ENCODE measurements at regions not wholly inside any gene's neighbourhood (a gene's known extent, or its start where the extent isn't known, plus 50 kb on each side); places are given as distances from the start of the nearest gene placed in this dataset.

- Histone ChIP-seq H3K4me3 (ENCODE audit: low read length in 2 of 2) (no peak overlapping the region), H3K36me3 (ENCODE audit: control insufficient read depth in 1 of 2, insufficient read depth in 2 of 2, low read length in 1 of 2) (no peaks in the 10 kb centered on the region), H3K9me3 (ENCODE audit: control insufficient read depth, low read length) (no peaks in the 10 kb centered on the region), H3K27me3 (ENCODE audit: control insufficient read depth in 1 of 2, insufficient read depth in 2 of 2, low read length in 1 of 2) (no peaks in the 10 kb centered on the region), H3K27ac (ENCODE audit: low read depth in 1 of 2, low read length in 2 of 2) (no peak overlapping the region), H3K4me1 (ENCODE audit: control insufficient read depth in 1 of 2, insufficient read depth in 2 of 2, low read length in 2 of 2) (no peaks in the 10 kb centered on the region)
- ATAC-seq (ENCODE audit: low FRiP score), result no peak
- no peak for DNase-seq
- intact Hi-C loops (cut with DNase I), result no loop called here
Measured at GRCh38 chr6:9523462-9523861, 891.4 kb downstream of the TFAP2A start.

- intact Hi-C loops (cut with DNase I), result no loop called here
- no peak for DNase-seq
- no peak for ATAC-seq (ENCODE audit: low FRiP score)
- no peaks in the 10 kb centered on the region for H3K27me3 ChIP-seq (ENCODE audit: control insufficient read depth in 1 of 2, insufficient read depth in 2 of 2, low read length in 1 of 2)
- no peaks in the 10 kb centered on the region for H3K9me3 ChIP-seq (ENCODE audit: control insufficient read depth, low read length)
- H3K36me3 ChIP-seq (ENCODE audit: control insufficient read depth in 1 of 2, insufficient read depth in 2 of 2, low read length in 1 of 2), result no peaks in the 10 kb centered on the region
- H3K4me1 ChIP-seq (ENCODE audit: control insufficient read depth in 1 of 2, insufficient read depth in 2 of 2, low read length in 2 of 2), result no peaks in the 10 kb centered on the region
- H3K27ac ChIP-seq (ENCODE audit: low read depth in 1 of 2, low read length in 2 of 2), result no peak overlapping the region
- WGBS, 2 donors, result 58 to 64% methylated on average over 3 of the region's 3 CpGs
- H3K4me3 ChIP-seq (ENCODE audit: low read length in 2 of 2), result no peak overlapping the region
Measured at GRCh38 chr6:9522101-9522500, 892.8 kb downstream of the TFAP2A start.

- 70 to 76% methylated on average over 3 of the region's 3 CpGs for WGBS, 2 donors
- no peaks in the 10 kb centered on the region for H3K36me3 ChIP-seq (ENCODE audit: control insufficient read depth in 1 of 2, insufficient read depth in 2 of 2, low read length in 1 of 2)
Measured at GRCh38 chr6:9521152-9521530, 893.7 kb downstream of the TFAP2A start.

GRCh38 chr6:9520417-9521151, 894.3 kb downstream of the TFAP2A start:
- DNase-seq, result no peak
- 52 to 57% methylated on average over 8 of the region's 8 CpGs for WGBS, 2 donors
- Histone ChIP-seq H3K36me3 (ENCODE audit: control insufficient read depth in 1 of 2, insufficient read depth in 2 of 2, low read length in 1 of 2) (no peaks in the 10 kb centered on the region), H3K4me3 (ENCODE audit: low read length in 2 of 2) (no peak overlapping the region), H3K27ac (ENCODE audit: low read depth in 1 of 2, low read length in 2 of 2) (no peak overlapping the region), H3K27me3 (ENCODE audit: control insufficient read depth in 1 of 2, insufficient read depth in 2 of 2, low read length in 1 of 2) (no peaks in the 10 kb centered on the region), H3K4me1 (ENCODE audit: control insufficient read depth in 1 of 2, insufficient read depth in 2 of 2, low read length in 2 of 2) (no peaks in the 10 kb centered on the region), H3K9me3 (ENCODE audit: control insufficient read depth, low read length) (no peaks in the 10 kb centered on the region)
- ATAC-seq (ENCODE audit: low FRiP score), result no peak
- intact Hi-C loops (cut with DNase I), result no loop called here

More at GRCh38 chr6:9521152-9521530, 893.7 kb downstream of the TFAP2A start:
- ATAC-seq (ENCODE audit: low FRiP score) (no peak), DNase-seq (no peak)
- Histone ChIP-seq H3K27ac (ENCODE audit: low read depth in 1 of 2, low read length in 2 of 2) (no peak overlapping the region), H3K27me3 (ENCODE audit: control insufficient read depth in 1 of 2, insufficient read depth in 2 of 2, low read length in 1 of 2) (no peaks in the 10 kb centered on the region), H3K4me1 (ENCODE audit: control insufficient read depth in 1 of 2, insufficient read depth in 2 of 2, low read length in 2 of 2) (no peaks in the 10 kb centered on the region), H3K4me3 (ENCODE audit: low read length in 2 of 2) (no peak overlapping the region), H3K9me3 (ENCODE audit: control insufficient read depth, low read length) (no peaks in the 10 kb centered on the region)
- intact Hi-C loops (cut with DNase I), result no loop called here

- 56 to 70% methylated on average over 1 of the region's 1 CpG for WGBS, 2 donors
- no peak for ATAC-seq (ENCODE audit: low FRiP score)
- DNase-seq, result no peak
Measured at GRCh38 chr6:9518431-9518830, 896.4 kb downstream of the TFAP2A start.

GRCh38 chr6:9517806-9518205, 897.1 kb downstream of the TFAP2A start:
- H3K9me3 ChIP-seq (ENCODE audit: control insufficient read depth, low read length), result no peaks in the 10 kb centered on the region

More at GRCh38 chr6:9518431-9518830, 896.4 kb downstream of the TFAP2A start:
- H3K4me1 ChIP-seq (ENCODE audit: control insufficient read depth in 1 of 2, insufficient read depth in 2 of 2, low read length in 2 of 2), result no peaks in the 10 kb centered on the region
- H3K27ac ChIP-seq (ENCODE audit: low read depth in 1 of 2, low read length in 2 of 2), result no peak overlapping the region
- no peaks in the 10 kb centered on the region for H3K27me3 ChIP-seq (ENCODE audit: control insufficient read depth in 1 of 2, insufficient read depth in 2 of 2, low read length in 1 of 2)
- H3K9me3 ChIP-seq (ENCODE audit: control insufficient read depth, low read length), result no peaks in the 10 kb centered on the region
- intact Hi-C loops (cut with DNase I), result no loop called here
- H3K4me3 ChIP-seq (ENCODE audit: low read length in 2 of 2), result no peak overlapping the region
- no peaks in the 10 kb centered on the region for H3K36me3 ChIP-seq (ENCODE audit: control insufficient read depth in 1 of 2, insufficient read depth in 2 of 2, low read length in 1 of 2)

GRCh38 chr6:9515633-9516606, 899.0 kb downstream of the TFAP2A start:
- no peaks in the 10 kb centered on the region for H3K27me3 ChIP-seq (ENCODE audit: control insufficient read depth in 1 of 2, insufficient read depth in 2 of 2, low read length in 1 of 2)
- ATAC-seq (ENCODE audit: low FRiP score), result no peak
- no peaks in the 10 kb centered on the region for H3K9me3 ChIP-seq (ENCODE audit: control insufficient read depth, low read length)
- no peak overlapping the region for H3K27ac ChIP-seq (ENCODE audit: low read depth in 1 of 2, low read length in 2 of 2)
- no peaks in the 10 kb centered on the region for H3K36me3 ChIP-seq (ENCODE audit: control insufficient read depth in 1 of 2, insufficient read depth in 2 of 2, low read length in 1 of 2)
- no peak overlapping the region for H3K4me3 ChIP-seq (ENCODE audit: low read length in 2 of 2)
- 58 to 61% methylated on average over 13 of the region's 13 CpGs for WGBS, 2 donors
- intact Hi-C loops (cut with DNase I), result no loop called here
- no peaks in the 10 kb centered on the region for H3K4me1 ChIP-seq (ENCODE audit: control insufficient read depth in 1 of 2, insufficient read depth in 2 of 2, low read length in 2 of 2)
- DNase-seq, result no peak

More at GRCh38 chr6:9517806-9518205, 897.1 kb downstream of the TFAP2A start:
- DNase-seq (no peak), ATAC-seq (ENCODE audit: low FRiP score) (no peak)
- H3K36me3 ChIP-seq (ENCODE audit: control insufficient read depth in 1 of 2, insufficient read depth in 2 of 2, low read length in 1 of 2), result no peaks in the 10 kb centered on the region
- WGBS, 2 donors, result 81 to 83% methylated on average over 3 of the region's 3 CpGs
- H3K4me1 ChIP-seq (ENCODE audit: control insufficient read depth in 1 of 2, insufficient read depth in 2 of 2, low read length in 2 of 2), result no peaks in the 10 kb centered on the region
- H3K27ac ChIP-seq (ENCODE audit: low read depth in 1 of 2, low read length in 2 of 2), result no peak overlapping the region
- no peaks in the 10 kb centered on the region for H3K27me3 ChIP-seq (ENCODE audit: control insufficient read depth in 1 of 2, insufficient read depth in 2 of 2, low read length in 1 of 2)
- H3K4me3 ChIP-seq (ENCODE audit: low read length in 2 of 2), result no peak overlapping the region
- intact Hi-C loops (cut with DNase I), result no loop called here

- DNase-seq (no peak), ATAC-seq (ENCODE audit: low FRiP score) (no peak)
- H3K27ac ChIP-seq (ENCODE audit: low read depth in 1 of 2, low read length in 2 of 2), result no peak overlapping the region
- no peaks in the 10 kb centered on the region for H3K36me3 ChIP-seq (ENCODE audit: control insufficient read depth in 1 of 2, insufficient read depth in 2 of 2, low read length in 1 of 2)
- H3K9me3 ChIP-seq (ENCODE audit: control insufficient read depth, low read length), result no peaks in the 10 kb centered on the region
- no peak overlapping the region for H3K4me3 ChIP-seq (ENCODE audit: low read length in 2 of 2)
- H3K27me3 ChIP-seq (ENCODE audit: control insufficient read depth in 1 of 2, insufficient read depth in 2 of 2, low read length in 1 of 2), result no peaks in the 10 kb centered on the region
- intact Hi-C loops (cut with DNase I), result no loop called here
- H3K4me1 ChIP-seq (ENCODE audit: control insufficient read depth in 1 of 2, insufficient read depth in 2 of 2, low read length in 2 of 2), result no peaks in the 10 kb centered on the region
- 69 to 71% methylated on average over 1 of the region's 1 CpG for WGBS, 2 donors
Measured at GRCh38 chr6:9514146-9514545, 900.7 kb downstream of the TFAP2A start.
